ENCODE measurements at regions not wholly inside any gene's neighbourhood (a gene's known extent, or its start where the extent isn't known, plus 50 kb on each side); places are given as distances from the start of the nearest gene placed in this dataset.

DNA sequence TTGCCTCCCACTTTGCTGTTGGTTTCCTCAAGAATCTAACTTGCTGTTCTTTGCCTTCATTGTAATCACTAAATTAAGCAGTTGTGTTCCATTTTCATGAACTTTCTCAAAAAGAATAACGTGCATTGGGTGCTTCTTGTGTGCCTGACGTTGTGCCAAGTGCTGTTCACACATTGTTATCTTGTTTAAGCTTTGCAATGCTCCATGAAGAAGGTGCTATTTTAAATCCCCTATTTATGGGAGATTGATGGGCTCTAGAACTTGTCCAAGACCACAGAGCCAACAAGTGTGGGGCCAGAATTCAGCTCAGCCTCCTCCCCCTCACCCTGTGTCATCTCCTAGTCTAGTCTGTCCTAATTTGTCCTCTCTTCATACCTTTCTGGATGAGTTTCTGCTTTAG, 199.8 kb downstream of the C1orf94 start:
- no peaks in the 10 kb centered on the region for H3K9me3 ChIP-seq (ENCODE audit: low read length)
- no peak overlapping the region for H2AFZ ChIP-seq (ENCODE audit: low read length)
- intact Hi-C loops (cut with micrococcal nuclease; ENCODE audit: unreplicated experiment) = no loop called here
- no peaks in the 10 kb centered on the region for H3K4me1 ChIP-seq (ENCODE audit: insufficient read depth, low read length, poor library complexity, severe bottlenecking)
- H4K20me1 ChIP-seq (ENCODE audit: insufficient read depth, low read length) = no peaks in the 10 kb centered on the region
- CTCF ChIA-PET (ENCODE audit: unreplicated experiment) = no interaction called here
- POLR2A ChIA-PET = no interaction called here
- H3K4me2 ChIP-seq (ENCODE audit: low read length) = no peak overlapping the region
- TF ChIP-seq, protein P1, sequence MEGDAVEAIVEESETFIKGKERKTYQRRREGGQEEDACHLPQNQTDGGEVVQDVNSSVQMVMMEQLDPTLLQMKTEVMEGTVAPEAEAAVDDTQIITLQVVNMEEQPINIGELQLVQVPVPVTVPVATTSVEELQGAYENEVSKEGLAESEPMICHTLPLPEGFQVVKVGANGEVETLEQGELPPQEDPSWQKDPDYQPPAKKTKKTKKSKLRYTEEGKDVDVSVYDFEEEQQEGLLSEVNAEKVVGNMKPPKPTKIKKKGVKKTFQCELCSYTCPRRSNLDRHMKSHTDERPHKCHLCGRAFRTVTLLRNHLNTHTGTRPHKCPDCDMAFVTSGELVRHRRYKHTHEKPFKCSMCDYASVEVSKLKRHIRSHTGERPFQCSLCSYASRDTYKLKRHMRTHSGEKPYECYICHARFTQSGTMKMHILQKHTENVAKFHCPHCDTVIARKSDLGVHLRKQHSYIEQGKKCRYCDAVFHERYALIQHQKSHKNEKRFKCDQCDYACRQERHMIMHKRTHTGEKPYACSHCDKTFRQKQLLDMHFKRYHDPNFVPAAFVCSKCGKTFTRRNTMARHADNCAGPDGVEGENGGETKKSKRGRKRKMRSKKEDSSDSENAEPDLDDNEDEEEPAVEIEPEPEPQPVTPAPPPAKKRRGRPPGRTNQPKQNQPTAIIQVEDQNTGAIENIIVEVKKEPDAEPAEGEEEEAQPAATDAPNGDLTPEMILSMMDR (conservative IDR thresholded peaks at IDR 0.05; ENCODE audit: low read length) = no peak
- no peak for TF ChIP-seq EZH2phosphoT487 (IDR thresholded peaks at IDR 0.05; ENCODE audit: borderline replicate concordance, low read depth, low read length)
- no peaks in the 10 kb centered on the region for H3K79me2 ChIP-seq (ENCODE audit: insufficient read depth, low read depth, low read length)
- DNase-seq (ENCODE audit: low spot score) = no peak
- no peaks in the 10 kb centered on the region for H3K36me3 ChIP-seq (ENCODE audit: insufficient read depth, low read length)
- no peak overlapping the region for H3K4me3 ChIP-seq (ENCODE audit: low read depth, low read length, poor library complexity, severe bottlenecking)
- no peaks in the 10 kb centered on the region for H3K9me2 ChIP-seq (ENCODE audit: insufficient read depth, low read length)
- H3K27ac ChIP-seq (ENCODE audit: low read depth, low read length, poor library complexity, severe bottlenecking) = no peak overlapping the region
- no TSS peak for BruUV-seq (replicated peaks)

DNA sequence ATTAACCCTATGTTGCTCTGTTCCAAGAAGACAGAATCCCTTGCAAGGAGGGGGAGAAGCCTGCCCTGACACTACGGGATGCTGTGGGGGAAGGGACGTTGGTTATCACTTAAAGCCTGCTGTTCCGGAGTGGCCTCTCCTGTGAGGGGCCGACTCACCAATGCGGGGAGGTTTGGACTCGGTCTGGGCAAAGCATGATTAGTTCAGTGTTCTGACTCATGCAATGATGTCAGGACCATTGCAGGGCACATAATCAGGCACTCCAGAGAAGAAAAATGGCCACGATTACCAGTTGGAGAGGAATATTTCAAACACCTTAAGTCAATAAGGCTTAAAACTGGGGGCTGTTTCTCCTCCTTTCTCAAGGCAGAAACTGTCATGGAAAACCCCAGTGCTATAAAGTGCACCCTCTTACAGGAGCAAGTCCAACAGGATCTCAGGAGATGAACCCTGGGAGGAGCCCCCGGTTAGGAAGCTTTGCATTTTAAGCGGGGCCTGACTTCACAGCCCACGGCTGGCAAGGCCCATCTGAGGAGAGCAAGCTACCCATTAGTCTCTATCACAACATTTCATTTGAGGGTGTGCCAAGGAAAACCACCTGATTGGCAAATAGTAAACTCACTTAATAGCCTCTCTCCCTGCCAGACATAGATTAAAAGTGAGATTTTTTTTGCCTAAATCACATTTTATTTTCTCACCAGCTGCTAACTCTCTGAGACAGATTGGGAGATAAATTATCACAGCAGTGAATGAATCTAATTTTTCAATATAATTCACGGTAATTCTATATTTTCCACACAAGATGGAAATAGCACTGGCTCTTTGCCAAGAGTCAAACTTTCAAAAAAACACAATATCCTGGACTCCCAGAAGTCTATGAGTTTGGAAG, 202.5 kb downstream of the C1orf94 start:
- no peaks in the 10 kb centered on the region for H3K9me3 ChIP-seq (ENCODE audit: low read length)
- ChIA-PET POLR2A (no interaction called here), CTCF (ENCODE audit: unreplicated experiment) (no interaction called here)
- no peak overlapping the region for H3K4me3 ChIP-seq (ENCODE audit: low read depth, low read length, poor library complexity, severe bottlenecking)
- no peaks in the 10 kb centered on the region for H3K36me3 ChIP-seq (ENCODE audit: insufficient read depth, low read length)
- no peaks in the 10 kb centered on the region for H4K20me1 ChIP-seq (ENCODE audit: insufficient read depth, low read length)
- no peak overlapping the region for H3K4me2 ChIP-seq (ENCODE audit: low read length)
- H3K9me2 ChIP-seq (ENCODE audit: insufficient read depth, low read length) = no peaks in the 10 kb centered on the region
- no peaks in the 10 kb centered on the region for H3K4me1 ChIP-seq (ENCODE audit: insufficient read depth, low read length, poor library complexity, severe bottlenecking)
- TF ChIP-seq, protein P1 (conservative IDR thresholded peaks at IDR 0.05; ENCODE audit: low read length) = no peak
- TF ChIP-seq EZH2phosphoT487 (IDR thresholded peaks at IDR 0.05; ENCODE audit: borderline replicate concordance, low read depth, low read length) = no peak
- intact Hi-C loops (cut with micrococcal nuclease; ENCODE audit: unreplicated experiment) = no loop called here
- DNase-seq (ENCODE audit: low spot score) = no peak
- no peak overlapping the region for H3K27ac ChIP-seq (ENCODE audit: low read depth, low read length, poor library complexity, severe bottlenecking)
- BruUV-seq (replicated peaks) = no TSS peak
- no peaks in the 10 kb centered on the region for H3K79me2 ChIP-seq (ENCODE audit: insufficient read depth, low read depth, low read length)
- H2AFZ ChIP-seq (ENCODE audit: low read length) = no peak overlapping the region

DNA sequence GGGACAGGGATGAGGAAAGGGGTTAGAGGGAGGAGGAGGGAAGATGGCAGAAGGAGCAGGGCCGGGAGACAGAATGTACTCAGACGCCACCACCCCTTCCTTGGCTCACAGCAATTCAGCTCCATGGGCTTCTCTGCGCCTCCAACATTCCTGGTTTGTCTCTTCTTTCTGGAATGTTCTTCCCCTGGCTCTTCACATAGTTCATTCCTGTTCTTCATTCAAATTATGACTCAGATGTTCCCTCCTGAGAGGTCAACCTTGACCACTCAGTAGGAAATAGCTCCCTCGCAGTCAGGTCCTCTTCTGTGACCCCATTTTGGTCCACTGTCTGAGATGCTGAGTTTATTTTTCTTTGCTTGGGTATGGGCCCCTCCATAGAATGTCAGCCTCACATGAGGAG, 203.2 kb downstream of the C1orf94 start:
- Histone ChIP-seq H3K9me3 (ENCODE audit: low read length) (no peaks in the 10 kb centered on the region), H3K36me3 (ENCODE audit: insufficient read depth, low read length) (no peaks in the 10 kb centered on the region), H2AFZ (ENCODE audit: low read length) (no peak overlapping the region), H3K27ac (ENCODE audit: low read depth, low read length, poor library complexity, severe bottlenecking) (no peak overlapping the region), H4K20me1 (ENCODE audit: insufficient read depth, low read length) (no peaks in the 10 kb centered on the region), H3K4me1 (ENCODE audit: insufficient read depth, low read length, poor library complexity, severe bottlenecking) (no peaks in the 10 kb centered on the region), H3K4me2 (ENCODE audit: low read length) (no peak overlapping the region), H3K4me3 (ENCODE audit: low read depth, low read length, poor library complexity, severe bottlenecking) (no peak overlapping the region), H3K9me2 (ENCODE audit: insufficient read depth, low read length) (no peaks in the 10 kb centered on the region), H3K79me2 (ENCODE audit: insufficient read depth, low read depth, low read length) (no peaks in the 10 kb centered on the region)
- ChIA-PET CTCF (ENCODE audit: unreplicated experiment) (no interaction called here), POLR2A (no interaction called here)
- TF ChIP-seq, protein P1 (conservative IDR thresholded peaks at IDR 0.05; ENCODE audit: low read length) = no peak
- TF ChIP-seq EZH2phosphoT487 (IDR thresholded peaks at IDR 0.05; ENCODE audit: borderline replicate concordance, low read depth, low read length) = no peak
- no TSS peak for BruUV-seq (replicated peaks)
- intact Hi-C loops (cut with micrococcal nuclease; ENCODE audit: unreplicated experiment) = no loop called here
- no peak for DNase-seq (ENCODE audit: low spot score)

Measured in OCI-LY7 (cell line).